Tibial nerve (tissue), 3 donors: ENCODE measurements at regions not wholly inside any gene's neighbourhood (a gene's known extent, or its start where the extent isn't known, plus 50 kb on each side); places are given as distances from the start of the nearest gene placed in this dataset.

Experiments used
- POLR2A ChIP-seq, 2 donors: fragments of 450-650 bp; IDR thresholded peaks; one replicate each; pipeline ENCODE4 v1.6.1; 2017; ENCODE audit warnings: antibody characterized with exemption in 2 of 2, mild to moderate bottlenecking in 2 of 2, moderate library complexity in 2 of 2
- TF ChIP-seq, protein P1 (sequence below), 5 experiments: fragments of 200-600 bp in 3 of 5; fragments of 450-650 bp in 2 of 5; sonication (generic) in 3 of 5; IDR thresholded peaks; one replicate each; pipeline ENCODE4 v1.5.1; 2016 to 2019; ENCODE audit warnings: antibody characterized with exemption in 5 of 5, mild to moderate bottlenecking in 3 of 5, moderate library complexity in 2 of 5

DNA sequence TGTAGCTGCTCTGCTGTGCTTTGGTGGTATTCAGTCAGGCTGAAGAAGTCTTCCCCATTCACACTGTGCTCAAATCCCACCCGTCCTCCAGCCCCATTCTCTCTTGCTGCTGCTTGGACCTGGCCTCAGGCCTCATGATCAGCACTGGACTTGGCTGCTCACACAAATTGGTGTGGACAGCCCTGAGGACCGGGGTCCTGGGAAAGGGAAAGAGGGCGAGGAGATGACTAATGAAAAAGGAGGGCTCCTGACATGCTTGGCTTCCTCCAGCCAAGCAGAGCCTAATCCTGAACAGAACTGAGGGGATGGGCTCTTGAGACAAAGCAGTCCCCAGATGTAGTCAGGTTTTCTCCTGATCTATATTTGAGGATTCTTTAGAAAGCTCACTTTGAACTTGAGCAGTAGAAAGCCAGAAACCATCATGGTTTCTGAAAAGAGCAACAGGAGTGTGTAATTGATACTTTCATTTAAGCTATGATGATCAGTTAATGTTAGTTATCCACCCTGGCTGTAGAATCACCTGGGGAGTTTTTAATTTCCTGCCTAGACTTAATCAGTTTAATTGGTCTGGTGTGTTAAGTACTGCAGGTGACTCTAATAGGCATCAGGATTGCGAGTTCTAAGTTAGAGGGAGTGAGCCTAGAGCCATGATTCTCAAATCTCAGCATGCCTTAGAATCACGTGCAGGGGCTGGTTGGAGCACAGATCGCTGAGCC, 79.4 kb upstream of the THBS1 start:
- no peak for TF ChIP-seq POLR2A (IDR thresholded peaks at IDR 0.05)
- TF ChIP-seq, protein P1, sequence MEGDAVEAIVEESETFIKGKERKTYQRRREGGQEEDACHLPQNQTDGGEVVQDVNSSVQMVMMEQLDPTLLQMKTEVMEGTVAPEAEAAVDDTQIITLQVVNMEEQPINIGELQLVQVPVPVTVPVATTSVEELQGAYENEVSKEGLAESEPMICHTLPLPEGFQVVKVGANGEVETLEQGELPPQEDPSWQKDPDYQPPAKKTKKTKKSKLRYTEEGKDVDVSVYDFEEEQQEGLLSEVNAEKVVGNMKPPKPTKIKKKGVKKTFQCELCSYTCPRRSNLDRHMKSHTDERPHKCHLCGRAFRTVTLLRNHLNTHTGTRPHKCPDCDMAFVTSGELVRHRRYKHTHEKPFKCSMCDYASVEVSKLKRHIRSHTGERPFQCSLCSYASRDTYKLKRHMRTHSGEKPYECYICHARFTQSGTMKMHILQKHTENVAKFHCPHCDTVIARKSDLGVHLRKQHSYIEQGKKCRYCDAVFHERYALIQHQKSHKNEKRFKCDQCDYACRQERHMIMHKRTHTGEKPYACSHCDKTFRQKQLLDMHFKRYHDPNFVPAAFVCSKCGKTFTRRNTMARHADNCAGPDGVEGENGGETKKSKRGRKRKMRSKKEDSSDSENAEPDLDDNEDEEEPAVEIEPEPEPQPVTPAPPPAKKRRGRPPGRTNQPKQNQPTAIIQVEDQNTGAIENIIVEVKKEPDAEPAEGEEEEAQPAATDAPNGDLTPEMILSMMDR (IDR thresholded peaks at IDR 0.05), result no peak
